GM19467 (cell line): ENCODE measurements at regions not wholly inside any gene's neighbourhood (a gene's known extent, or its start where the extent isn't known, plus 50 kb on each side); places are given as distances from the start of the nearest gene placed in this dataset.

ENCODE experiments used
- ATAC-seq: cut with Tn5 transposase; IDR thresholded peaks from one replicate; pipeline ENCODE4 v1.9.1; 2021; ENCODE audit warnings: mild to moderate bottlenecking, moderate library complexity; ENCODE audit not compliant: unreplicated experiment

DNA sequence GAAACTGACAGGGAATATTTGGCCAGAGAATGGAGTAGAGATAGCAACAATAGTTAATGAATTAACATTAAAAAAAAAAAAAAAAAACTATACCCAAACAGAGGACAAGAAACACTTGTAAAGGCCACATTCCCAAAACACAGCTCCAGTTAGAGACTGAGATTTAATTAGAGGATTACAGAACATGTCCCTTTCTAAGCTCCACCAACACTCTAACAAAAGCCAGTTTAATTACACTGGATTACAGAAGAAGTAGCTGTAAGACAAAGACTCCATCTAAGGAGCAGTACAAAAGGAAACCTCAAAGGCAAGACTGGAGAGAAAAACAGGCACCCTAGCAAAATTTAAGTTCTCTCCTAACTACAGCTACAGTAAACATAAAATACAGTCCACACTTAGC is 1247.7 kb upstream of the AGA start:
- no peak for ATAC-seq

DNA sequence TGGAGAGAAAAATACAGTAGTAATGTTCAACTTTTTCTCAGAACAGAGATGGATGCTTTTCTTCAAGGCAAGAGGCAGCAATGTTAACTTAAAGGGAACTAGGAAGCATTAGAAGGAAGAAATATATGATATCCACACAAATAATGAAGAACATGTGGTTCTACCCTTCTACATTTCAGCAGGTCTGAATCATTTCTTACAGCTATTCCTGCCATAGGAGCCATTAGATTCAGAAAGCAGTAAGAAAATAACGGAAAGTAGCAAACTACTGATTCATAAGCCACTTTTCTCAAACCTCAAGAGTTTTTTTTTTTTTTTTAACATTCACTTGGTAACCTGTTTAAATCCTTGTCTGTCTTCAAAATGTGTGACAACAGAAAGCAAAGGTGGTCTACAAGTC is 1251.6 kb upstream of the AGA start:
- no peak for ATAC-seq

DNA sequence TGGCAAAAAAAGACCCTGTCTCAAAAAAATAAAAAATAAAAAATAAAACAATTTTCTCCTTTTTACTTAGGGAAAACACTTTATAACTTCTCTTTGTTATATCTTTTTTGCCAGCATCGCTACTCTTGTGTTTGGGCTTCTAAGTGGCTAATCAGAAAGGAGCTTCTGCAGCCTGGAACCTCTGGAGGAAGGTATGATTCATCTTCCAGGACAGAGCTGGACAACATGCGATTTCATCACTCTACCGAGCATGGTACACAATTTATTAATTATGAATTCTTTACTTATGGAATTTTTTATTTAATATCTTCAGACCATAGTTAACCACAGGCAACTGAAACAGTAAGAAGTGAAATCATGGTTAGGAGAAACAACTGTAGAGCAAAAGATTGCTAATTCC is 1254.3 kb upstream of the AGA start:
- no peak for ATAC-seq

DNA sequence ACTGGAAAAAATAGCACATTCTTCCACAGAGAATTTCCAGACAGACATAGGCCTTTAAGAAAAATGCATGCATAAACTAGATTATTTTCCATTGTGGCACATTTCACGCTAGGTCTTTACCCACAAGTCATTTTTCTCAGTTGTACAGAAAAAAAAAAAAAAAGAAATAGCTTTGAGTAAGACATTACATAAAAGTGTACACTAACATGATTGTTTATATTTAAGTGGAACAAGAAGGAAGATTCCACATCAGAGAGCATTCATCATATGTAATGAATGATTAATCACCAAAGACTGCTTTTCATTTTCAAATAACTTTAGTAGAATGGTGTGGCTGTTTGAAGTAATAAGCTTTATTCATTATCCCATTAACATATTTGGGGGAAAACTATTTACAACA is 1270.2 kb upstream of the AGA start:
- no peak for ATAC-seq

DNA sequence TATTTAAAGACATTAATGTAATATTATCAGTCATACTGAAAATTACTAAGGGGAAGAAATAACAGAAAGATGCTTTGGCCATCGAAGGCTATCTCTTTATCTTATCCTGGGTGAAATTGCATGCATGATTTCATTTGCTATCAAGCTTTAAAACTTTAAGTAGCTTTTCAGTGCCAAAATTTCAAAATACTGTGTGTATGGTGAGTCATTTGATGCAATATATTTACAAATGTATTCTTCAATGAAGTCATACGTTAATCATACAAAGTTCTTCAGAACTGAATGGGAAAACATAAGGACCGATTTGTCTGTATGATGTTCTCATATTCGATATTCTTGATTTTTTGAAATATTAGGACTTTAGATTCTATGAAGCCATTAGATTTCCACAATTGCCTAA is 1295.8 kb upstream of the AGA start:
- no peak for ATAC-seq

DNA sequence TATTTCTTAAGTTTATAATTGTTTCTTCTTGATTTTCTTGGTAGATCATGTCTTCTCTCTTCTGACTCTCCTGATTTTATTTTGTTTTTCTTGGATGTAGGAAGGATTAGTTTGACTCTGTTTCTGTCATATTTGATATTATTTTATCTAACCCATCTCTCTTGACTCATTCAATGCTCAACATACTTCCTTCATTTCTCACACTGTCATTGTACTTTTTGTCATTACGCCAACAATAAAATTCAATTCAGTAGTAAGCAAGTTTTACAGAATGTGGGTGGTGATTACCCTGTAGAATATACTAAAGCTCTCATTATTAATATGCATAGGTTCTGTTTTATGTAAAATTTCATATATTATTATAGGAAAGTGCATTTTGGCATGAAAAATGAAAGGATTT is 1303.0 kb upstream of the AGA start:
- no peak for ATAC-seq

DNA sequence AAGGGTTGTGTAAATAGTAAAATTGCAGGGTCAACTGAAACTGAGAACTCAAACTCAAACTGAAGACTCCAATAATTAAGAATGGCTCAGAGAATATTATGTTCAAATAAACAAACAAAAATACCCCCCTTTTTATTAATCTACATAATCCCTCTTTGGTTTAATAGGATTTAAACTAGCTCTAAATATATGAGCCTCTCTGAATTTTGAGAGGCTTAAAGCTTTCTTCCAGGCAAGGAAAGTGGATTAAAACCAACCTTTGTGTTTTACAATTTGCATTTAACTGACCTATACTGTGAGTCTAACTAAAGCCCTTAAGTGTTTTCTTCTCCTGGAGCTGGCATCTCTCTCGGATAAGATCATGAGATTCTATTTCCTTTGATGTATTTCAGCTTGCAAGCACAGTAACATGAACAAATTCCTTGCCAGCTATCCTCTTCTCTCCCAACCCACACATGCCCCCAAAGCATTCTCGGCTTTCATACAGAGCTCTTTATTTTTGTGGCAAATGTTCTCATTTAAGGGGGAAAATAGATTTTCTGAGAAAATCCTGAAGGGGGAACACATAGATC is 1310.8 kb upstream of the AGA start:
- ATAC-seq = no peak

DNA sequence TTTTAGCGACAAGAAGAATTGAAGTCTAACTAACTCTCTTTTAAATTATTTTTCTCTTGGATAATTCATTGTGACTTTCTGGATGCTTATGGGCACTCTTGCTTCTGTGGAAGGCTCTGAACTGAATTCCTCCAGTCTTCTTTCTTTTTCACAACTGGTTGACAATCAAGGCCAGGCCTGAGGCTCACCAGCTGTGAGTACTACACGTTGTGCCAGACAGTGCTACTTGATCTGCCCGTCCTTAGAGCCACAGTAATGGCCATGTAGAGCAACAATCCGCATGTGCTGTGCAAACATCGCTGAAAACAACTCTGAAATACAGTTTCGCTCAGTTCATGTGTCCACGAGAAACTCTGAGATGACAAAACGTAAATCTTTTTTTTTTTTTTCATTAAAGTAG is 1336.3 kb upstream of the AGA start:
- ATAC-seq = no peak

DNA sequence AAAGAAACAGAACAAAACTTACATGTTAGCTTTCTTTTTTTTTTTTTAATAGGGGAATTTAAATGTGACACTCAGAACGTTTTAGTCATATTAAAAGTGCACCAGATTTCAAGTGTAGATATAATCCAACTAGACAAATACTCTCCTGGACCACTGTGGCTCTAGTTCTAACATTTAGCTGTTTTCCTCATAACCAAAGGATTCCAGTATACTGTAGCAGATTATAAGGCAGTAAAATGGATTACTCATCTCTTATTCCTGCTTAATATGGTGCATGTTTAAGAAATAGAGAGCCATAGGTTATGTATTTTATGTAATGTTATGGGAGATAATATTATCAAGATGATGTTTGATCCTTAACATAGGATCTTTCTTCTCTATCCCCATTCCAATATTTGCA is 1339.5 kb upstream of the AGA start:
- no peak for ATAC-seq

DNA sequence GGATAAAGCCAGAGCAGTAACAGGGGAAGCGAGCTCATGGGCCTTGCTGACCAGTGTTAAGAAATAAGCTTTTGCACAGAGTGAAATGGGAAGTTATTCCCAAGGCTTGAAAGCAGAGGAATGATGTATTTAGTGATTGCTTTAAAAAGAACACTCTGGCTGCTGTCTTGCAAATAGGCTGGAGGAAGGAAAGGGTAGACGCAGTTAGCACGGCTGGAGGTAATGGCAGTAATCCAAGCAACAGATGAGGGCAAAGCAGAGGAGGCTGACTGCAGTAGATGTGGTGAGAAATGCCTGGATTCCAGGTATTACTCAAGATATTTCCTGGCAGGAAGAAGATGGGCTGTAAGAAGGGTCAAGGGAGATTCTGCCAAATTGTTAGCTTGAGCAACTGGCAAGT is 1342.3 kb upstream of the AGA start:
- no peak for ATAC-seq

DNA sequence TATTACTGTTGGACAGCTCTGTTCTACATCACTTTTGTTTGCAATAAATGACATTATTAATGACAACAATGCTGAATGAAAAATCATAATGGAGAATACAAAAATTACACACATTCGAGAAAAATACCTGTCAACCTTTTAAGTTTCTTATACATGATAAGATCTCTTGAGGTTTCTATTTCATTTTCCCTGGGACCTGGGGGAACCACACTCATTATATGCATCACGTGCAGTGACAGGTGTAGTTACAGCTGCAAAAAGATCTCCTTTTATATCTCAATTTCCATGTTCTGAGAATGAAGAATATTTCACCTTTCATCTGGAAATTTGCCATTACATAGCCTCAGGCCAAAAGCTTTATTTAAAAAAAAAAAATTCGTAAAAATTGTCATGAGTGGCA is 1347.0 kb upstream of the AGA start:
- ATAC-seq = no peak

DNA sequence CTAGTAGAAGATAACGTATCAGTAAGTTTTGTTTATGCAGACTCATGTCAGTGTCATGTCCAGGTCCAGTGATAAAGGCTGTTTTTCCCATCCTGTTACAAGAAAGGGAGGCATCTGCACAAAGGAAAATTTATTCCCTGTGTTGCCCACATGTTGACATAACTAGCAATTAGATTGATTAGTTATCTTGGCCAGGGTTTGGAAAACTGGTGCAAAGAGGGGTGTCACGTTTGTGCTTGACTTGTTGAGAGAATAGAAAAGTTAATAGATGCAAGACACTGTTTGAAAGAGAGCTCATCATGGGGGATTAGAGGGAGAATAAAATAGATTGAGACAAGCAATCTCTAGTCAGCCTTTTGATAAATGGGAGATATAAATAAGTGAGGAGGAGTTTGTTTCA is 1357.0 kb upstream of the AGA start:
- no peak for ATAC-seq

DNA sequence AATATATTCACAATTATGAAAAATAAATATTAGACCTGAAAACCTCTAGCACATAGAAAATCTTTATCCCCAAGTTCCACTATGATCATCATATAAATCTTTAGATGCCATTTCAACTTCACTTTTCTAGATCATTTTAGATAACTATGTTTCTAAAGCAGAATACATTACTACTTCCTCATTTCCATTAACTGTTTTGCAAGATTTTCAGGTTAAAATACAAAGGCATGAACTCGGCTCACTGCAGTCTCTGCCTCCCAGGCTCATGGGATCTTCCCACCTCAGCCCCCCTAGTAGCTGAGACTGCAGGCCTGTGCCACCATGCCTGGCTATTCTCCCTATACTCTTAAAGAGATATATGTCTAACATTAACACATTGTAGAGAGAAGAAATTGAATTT is 1365.9 kb upstream of the AGA start:
- ATAC-seq = no peak

DNA sequence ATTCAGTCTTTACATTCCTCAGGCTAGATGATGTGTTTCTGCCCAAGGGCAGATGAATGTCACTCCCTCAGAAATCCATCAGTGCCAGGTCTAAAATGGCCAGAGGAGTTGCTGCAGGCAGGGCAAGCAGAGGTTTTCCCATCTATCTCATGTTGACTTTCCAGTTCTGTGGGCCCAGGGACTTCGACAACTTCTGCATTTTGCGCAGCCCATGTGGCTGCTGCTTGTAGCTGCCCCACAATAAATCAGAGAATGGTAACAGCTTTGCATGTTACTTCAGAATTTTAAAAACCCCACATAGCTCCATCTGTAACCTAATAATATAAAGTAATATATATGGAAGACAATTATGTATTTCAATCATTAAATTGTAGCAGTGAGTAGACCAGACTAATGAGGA is 1367.7 kb upstream of the AGA start:
- no peak for ATAC-seq

DNA sequence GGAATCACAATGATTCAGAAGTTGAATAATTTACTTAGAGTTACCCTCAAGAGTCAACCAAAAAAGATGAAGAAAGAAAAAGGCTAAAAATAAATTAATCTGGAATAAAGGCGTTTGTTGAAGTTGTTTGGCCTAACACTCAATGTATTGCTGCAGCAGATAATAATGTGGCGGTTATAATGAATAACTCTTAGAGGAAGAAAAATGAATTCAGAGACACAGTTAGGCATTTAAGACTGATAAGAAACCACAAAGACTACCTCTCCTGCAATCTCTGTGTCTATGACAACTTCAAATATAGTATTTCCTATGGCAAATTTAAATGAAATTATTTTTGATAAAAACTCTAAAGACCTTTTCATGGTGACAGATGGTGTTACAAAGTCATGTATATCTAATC is 1369.1 kb upstream of the AGA start:
- ATAC-seq = no peak

DNA sequence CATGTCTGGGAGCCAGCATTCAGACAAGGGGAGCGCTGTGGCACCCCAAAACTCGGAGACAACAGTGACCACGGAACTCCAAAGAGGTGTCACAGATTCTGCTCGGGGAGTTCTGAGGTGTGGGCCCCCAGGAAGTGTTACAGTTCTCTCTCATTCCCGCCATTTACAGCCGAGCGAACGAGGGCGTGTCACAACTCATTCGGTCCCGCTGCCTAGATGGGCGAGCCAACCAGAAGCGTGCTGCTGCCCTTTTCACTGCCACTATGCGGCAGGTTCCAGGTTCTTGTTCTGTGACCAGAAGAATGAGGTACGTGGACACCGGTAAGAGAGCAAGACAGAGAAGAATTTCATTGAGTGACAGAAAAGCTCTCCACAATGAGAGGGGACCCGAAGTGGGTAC is 1370.6 kb upstream of the AGA start:
- ATAC-seq = no peak

DNA sequence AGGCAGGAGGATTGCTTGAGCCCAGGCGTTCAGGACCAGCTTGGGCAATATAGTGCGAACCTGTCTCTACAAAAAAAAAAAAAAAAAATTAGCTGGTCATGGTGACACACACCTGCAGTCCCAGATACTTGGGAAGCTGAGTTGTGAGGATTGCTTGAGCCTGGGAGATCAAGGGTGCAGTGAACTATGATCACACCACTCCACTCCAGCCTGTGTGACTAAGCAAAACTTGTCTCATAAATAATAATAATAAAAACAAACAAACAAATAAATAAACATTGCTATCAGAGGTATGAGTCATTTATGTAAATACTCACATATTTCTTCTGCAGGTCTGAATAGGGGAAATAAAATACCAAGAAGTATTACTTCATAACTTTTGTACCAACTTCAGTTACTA is 1372.7 kb upstream of the AGA start:
- ATAC-seq = no peak

DNA sequence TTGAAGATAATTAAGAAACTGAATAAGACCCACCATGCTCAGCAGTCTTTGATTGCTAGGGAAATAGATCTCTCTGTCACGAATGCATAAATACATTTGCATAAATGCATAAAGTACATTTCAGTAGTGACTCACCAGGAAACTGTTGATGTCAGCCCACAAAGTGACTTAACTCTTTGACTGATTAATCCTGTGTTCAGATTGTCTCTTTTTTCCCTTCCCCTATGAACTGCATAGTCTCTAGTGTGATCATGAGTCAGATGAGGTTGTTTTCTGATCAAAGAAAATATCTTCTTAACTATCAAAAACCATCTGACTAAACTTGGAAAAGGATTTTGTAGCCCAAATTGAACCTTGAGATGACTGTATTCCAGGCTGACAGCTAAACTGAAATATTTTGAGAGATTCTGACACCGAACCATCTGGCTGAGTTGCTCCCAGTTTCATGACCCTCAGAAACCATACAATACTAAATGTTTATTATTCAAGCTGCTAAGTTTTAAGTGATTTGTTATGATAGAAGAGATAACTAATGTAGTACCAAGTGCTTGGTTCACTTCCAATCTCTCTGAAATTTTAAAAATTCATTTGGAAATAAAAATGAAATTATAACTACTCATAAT is 1381.5 kb upstream of the AGA start:
- ATAC-seq = no peak

DNA sequence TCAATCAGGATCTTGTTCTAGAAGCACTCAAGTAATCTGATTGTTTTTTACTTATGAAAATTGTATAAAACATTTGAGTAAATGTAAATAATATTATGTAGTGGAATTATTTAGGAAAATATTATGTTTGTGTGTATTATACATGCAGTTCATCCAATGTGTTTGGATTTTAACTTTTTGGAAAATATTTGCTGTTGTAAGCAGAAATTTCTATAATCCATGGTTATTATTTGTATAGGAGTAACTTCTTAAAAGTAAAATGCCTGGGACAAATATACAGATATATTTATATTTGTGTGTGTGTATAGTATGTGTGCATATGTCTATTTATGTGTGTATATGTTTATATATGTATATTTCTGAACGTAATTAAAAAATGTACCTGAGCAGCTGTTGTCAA is 1394.6 kb upstream of the AGA start:
- no peak for ATAC-seq

DNA sequence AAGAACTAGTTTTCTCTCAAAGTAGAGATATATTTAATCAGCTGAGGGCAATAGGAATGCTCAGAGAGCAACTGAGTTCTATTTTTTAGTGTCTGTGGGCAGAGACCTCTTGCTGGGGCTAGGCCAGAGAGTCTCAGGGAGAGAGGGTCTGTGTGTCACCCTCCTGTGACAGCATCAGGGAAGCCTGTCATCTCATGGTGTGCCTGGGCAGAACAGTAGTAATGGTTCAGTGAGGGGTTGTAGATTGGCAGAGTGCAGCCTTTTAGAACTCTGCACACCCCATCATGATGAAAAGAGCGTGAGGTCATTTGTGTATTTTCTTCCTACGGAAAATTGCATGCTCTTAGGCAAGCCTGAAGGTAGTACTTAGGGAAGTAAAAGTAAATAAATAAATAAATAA is 1396.5 kb upstream of the AGA start:
- ATAC-seq = no peak

DNA sequence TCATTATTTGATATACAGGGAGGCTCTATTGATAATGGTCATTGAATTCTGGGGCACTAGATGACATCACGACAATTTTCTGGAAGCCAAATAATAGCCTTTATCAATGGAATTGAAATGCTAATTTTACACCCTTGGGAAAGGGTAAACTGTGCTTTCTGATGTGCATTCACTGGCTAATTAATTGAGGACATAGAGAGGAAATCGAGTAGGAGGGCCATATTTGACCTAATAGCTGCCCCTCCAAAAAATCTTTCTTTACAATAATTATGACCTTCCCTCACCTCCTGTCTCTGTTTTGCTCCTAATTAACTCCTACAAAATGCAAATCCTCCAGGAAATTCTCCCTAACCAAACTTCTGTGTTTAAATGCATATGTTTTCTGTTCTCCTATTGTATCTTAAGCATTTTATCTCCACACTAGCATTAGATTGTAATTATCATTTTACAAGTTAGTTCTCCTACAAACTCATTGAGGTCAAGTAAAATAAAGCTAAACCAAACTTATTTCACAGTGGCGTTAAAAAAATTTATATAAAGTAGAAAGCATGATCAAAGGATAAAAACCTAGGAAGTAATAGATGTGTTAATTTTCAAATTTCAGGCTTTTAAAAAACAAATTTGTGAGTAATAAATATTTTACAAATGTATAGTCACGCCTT is 1414.0 kb upstream of the AGA start:
- no peak for ATAC-seq

DNA sequence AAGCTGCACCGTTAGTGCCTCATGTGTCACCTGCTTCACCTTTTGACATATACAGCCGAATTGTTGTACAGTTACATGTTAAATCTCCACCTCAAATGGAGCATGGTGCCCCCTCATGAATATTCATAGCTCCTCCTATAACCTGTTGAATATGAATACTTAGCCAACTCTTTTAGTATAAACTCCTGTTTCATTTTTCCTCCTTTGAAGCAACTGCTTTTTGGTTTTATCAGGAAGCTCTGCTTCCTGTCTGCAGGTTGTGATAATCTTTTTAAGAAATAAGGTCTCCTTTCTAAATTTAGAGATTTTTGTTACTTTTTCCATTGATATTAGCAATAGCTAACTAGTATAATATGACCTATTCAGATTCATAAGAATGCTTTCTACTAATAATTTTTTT is 1429.2 kb upstream of the AGA start:
- ATAC-seq = no peak

DNA sequence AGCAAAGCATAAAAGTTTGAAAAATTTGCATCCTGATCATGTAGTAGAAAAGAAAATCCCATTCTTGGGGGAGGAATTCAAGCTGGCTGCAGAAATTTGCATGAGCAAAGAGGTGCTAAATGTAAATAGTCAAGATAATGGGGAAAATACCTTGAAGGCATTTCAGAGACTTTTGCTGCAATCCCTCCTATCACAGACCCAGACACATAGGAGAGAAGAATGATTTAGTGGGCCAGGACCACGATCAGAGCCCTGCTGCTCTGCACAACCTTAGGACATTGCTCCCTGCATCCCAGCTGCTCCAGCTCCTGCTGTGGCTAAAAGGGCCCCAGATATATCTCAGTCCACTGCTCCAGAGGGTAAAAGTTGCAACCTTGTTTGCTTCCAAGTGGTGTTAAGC is 1439.7 kb upstream of the AGA start:
- ATAC-seq = no peak
